Liver (tissue), 8 donors: ENCODE measurements at regions not wholly inside any gene's neighbourhood (a gene's known extent, or its start where the extent isn't known, plus 50 kb on each side); places are given as distances from the start of the nearest gene placed in this dataset.

Source experiments
- DNase-seq: peaks from one replicate; pipeline ENCODE4 v3.0.0-alpha.2; 2017; ENCODE audit warnings: low spot score
- H3K27ac ChIP-seq, 2 donors: one replicate each; pipeline ENCODE4 v1.7.0; 2013; ENCODE audit warnings: inconsistent platforms in 2 of 2, low read length in 2 of 2, control low read depth in 1 of 2, low read depth in 1 of 2, mild to moderate bottlenecking in 1 of 2
- H3K27me3 ChIP-seq, 4 donors: one replicate each; pipeline versions ENCODE4 v1.6.1 to v1.7.0; 2013; ENCODE audit warnings: low read length in 3 of 4, inconsistent platforms in 1 of 4, mild to moderate bottlenecking in 1 of 4, moderate library complexity in 1 of 4; ENCODE audit not compliant: control insufficient read depth in 4 of 4, insufficient read depth in 4 of 4
- H3K36me3 ChIP-seq, 4 donors: one replicate each; pipeline versions ENCODE4 v1.6.1 to v1.7.0; 2013; ENCODE audit warnings: low read length in 3 of 4, mild to moderate bottlenecking in 3 of 4, low read depth in 1 of 4, moderate library complexity in 1 of 4; ENCODE audit not compliant: control insufficient read depth in 4 of 4, insufficient read depth in 3 of 4
- H3K4me1 ChIP-seq, 4 donors: one replicate each; pipeline versions ENCODE4 v1.6.1 to v1.7.0; 2013; ENCODE audit warnings: low read length in 3 of 4, mild to moderate bottlenecking in 3 of 4, moderate library complexity in 1 of 4; ENCODE audit not compliant: control insufficient read depth in 4 of 4, insufficient read depth in 4 of 4
- H3K4me3 ChIP-seq, 3 donors: one replicate each; pipeline versions ENCODE4 v1.6.1 to v1.7.0; 2013; ENCODE audit warnings: low read length in 3 of 3, control low read depth in 1 of 3, low read depth in 1 of 3, mild to moderate bottlenecking in 1 of 3
- H3K9ac ChIP-seq, 2 donors: one replicate each; pipeline ENCODE4 v1.7.0; 2013; ENCODE audit warnings: low read length in 2 of 2, mild to moderate bottlenecking in 2 of 2, moderate library complexity in 2 of 2, control low read depth in 1 of 2, low read depth in 1 of 2
- H3K9me3 ChIP-seq, 4 donors: one replicate each; pipeline versions ENCODE4 v1.6.1 to v1.7.0; 2013; ENCODE audit warnings: low read length in 3 of 4; ENCODE audit not compliant: control insufficient read depth in 4 of 4
- CTCF ChIP-seq: fragments of 150-350 bp; IDR thresholded peaks from 2 replicates; pipeline ENCODE4 v1.5.1; 2017; ENCODE audit warnings: improper control_type of control experiment, low read depth, low read length; ENCODE audit not compliant: missing input control
- EGR1 ChIP-seq, 2 donors: IDR thresholded peaks; 2 replicates each; pipeline ENCODE4 v1.6.1; 2016 to 2018; ENCODE audit warnings: antibody characterized with exemption in 2 of 2, low read depth in 2 of 2
- FOXA1 ChIP-seq: IDR thresholded peaks from 2 replicates; pipeline ENCODE4 v1.6.1; 2016; ENCODE audit warnings: antibody characterized with exemption
- FOXA2 ChIP-seq: IDR thresholded peaks from 2 replicates; pipeline ENCODE4 v1.6.1; 2016; ENCODE audit warnings: antibody characterized with exemption
- GABPA ChIP-seq, 2 donors: IDR thresholded peaks in 1 of 2; conservative IDR thresholded peaks in 1 of 2; 2 replicates each; pipeline ENCODE4 v1.6.1; 2016; ENCODE audit warnings: antibody characterized with exemption in 2 of 2, mild to moderate bottlenecking in 1 of 2, moderate library complexity in 1 of 2
- HNF4A ChIP-seq, 2 donors: conservative IDR thresholded peaks; 2 replicates each; pipeline ENCODE4 v1.6.1; 2016; ENCODE audit warnings: antibody characterized with exemption in 2 of 2, mild to moderate bottlenecking in 2 of 2
- HNF4G ChIP-seq: IDR thresholded peaks from 2 replicates; pipeline ENCODE4 v1.6.1; 2016; ENCODE audit warnings: antibody characterized with exemption
- JUND ChIP-seq, 2 donors: IDR thresholded peaks; 2 replicates each; pipeline ENCODE4 v1.6.1; 2016; ENCODE audit warnings: antibody characterized with exemption in 2 of 2
- MAX ChIP-seq: IDR thresholded peaks from 2 replicates; pipeline ENCODE4 v1.6.1; 2016; ENCODE audit warnings: antibody characterized with exemption
- NR2F2 ChIP-seq: IDR thresholded peaks from 2 replicates; pipeline ENCODE4 v1.6.1; 2016; ENCODE audit warnings: antibody characterized with exemption
- RAD21 ChIP-seq, 2 donors: IDR thresholded peaks; 2 replicates each; pipeline ENCODE4 v1.6.1; 2016; ENCODE audit warnings: antibody characterized with exemption in 2 of 2, mild to moderate bottlenecking in 2 of 2
- RXRA ChIP-seq, 2 donors: IDR thresholded peaks; 2 replicates each; pipeline ENCODE4 v1.6.1; 2017 to 2018; ENCODE audit warnings: antibody characterized with exemption in 2 of 2, mild to moderate bottlenecking in 1 of 2
- TAF1 ChIP-seq: conservative IDR thresholded peaks from 2 replicates; pipeline ENCODE4 v1.6.1; 2016; ENCODE audit warnings: antibody characterized with exemption, mild to moderate bottlenecking
- YY1 ChIP-seq: IDR thresholded peaks from 2 replicates; pipeline ENCODE4 v1.6.1; 2016; ENCODE audit warnings: antibody characterized with exemption, mild to moderate bottlenecking
- ZBTB33 ChIP-seq: IDR thresholded peaks from 2 replicates; pipeline ENCODE4 v1.6.1; 2016; ENCODE audit warnings: antibody characterized with exemption
- WGBS: extraction: QIAGEN DNeasy Blood & Tissue Kit; methylation state at CpG from one replicate; pipeline ENCODE4 v1.1.7; 2013; 5-methylcytosine and 5-hydroxymethylcytosine counted together
- TF ChIP-seq, protein P1 (sequence below): IDR thresholded peaks from 2 replicates; pipeline ENCODE4 v1.6.1; 2016; ENCODE audit warnings: antibody characterized with exemption, mild to moderate bottlenecking
- TF ChIP-seq, protein P2 (sequence below): IDR thresholded peaks from 2 replicates; pipeline ENCODE4 v1.6.1; 2016; ENCODE audit warnings: antibody characterized with exemption
- donor health status: healthy.
- donor health status: healthy.
- donor health status: healthy.
- donor health status: healthy.
- donor health status: healthy.

DNA sequence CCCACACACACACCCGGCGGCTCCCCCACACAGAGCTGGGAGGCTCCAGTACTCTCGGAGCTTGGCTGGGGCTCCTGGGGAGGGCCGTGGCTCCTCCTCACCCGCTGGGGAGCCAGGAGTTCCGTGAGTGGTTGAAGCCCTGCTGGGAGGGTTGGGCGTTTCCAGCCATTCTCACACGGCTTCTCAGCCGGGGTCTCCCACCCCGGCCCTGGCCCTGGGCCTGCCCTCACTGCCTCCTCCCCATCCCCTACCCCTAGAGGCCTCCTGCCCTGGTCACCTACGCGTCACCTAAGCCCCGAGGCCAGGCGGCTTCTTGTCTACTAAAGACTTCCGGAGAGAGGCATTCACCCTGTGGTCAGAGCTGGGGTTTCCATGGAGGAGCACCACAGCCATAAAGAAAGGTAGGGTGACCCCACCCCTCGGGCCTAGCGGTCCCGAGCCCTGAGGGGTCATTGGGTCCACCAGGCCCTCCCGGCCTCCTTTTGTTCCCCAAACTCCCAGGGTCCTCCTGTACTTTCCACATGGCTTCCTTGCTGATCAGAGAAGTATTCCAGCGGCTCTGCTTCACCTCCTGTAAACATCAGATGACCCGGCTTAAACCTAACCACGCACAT is 99.3 kb downstream of the TTLL2 start:
- WGBS: 92% methylated on average over 22 of the region's 22 CpGs
- DNase-seq: no peak
- H3K4me1 ChIP-seq: no peaks in the 10 kb centered on the region
- H3K9ac ChIP-seq: no peak overlapping the region
- H3K27ac ChIP-seq: no peak overlapping the region
- TF ChIP-seq, protein P1, sequence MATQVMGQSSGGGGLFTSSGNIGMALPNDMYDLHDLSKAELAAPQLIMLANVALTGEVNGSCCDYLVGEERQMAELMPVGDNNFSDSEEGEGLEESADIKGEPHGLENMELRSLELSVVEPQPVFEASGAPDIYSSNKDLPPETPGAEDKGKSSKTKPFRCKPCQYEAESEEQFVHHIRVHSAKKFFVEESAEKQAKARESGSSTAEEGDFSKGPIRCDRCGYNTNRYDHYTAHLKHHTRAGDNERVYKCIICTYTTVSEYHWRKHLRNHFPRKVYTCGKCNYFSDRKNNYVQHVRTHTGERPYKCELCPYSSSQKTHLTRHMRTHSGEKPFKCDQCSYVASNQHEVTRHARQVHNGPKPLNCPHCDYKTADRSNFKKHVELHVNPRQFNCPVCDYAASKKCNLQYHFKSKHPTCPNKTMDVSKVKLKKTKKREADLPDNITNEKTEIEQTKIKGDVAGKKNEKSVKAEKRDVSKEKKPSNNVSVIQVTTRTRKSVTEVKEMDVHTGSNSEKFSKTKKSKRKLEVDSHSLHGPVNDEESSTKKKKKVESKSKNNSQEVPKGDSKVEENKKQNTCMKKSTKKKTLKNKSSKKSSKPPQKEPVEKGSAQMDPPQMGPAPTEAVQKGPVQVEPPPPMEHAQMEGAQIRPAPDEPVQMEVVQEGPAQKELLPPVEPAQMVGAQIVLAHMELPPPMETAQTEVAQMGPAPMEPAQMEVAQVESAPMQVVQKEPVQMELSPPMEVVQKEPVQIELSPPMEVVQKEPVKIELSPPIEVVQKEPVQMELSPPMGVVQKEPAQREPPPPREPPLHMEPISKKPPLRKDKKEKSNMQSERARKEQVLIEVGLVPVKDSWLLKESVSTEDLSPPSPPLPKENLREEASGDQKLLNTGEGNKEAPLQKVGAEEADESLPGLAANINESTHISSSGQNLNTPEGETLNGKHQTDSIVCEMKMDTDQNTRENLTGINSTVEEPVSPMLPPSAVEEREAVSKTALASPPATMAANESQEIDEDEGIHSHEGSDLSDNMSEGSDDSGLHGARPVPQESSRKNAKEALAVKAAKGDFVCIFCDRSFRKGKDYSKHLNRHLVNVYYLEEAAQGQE: no peak
- TF ChIP-seq FOXA2 (no peak), RAD21 (IDR thresholded peaks at IDR 0.05) (no peak), YY1 (no peak), RXRA (IDR thresholded peaks at IDR 0.05) (no peak), MAX (no peak), NR2F2 (no peak), EGR1 (IDR thresholded peaks at IDR 0.05; ENCODE audit: low read depth in 2 of 2) (no peak), HNF4A (conservative IDR thresholded peaks at IDR 0.05) (no peak), JUND (IDR thresholded peaks at IDR 0.05) (no peak), TAF1 (no peak), ZBTB33 (no peak), GABPA (IDR thresholded peaks at IDR 0.05 in 1 of 2, conservative IDR thresholded peaks at IDR 0.05 in 1 of 2) (no peak), FOXA1 (no peak), CTCF (no peak), HNF4G (no peak)
- TF ChIP-seq, protein P2, sequence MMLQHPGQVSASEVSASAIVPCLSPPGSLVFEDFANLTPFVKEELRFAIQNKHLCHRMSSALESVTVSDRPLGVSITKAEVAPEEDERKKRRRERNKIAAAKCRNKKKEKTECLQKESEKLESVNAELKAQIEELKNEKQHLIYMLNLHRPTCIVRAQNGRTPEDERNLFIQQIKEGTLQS: no peak
- no peak overlapping the region for H3K4me3 ChIP-seq
- no peaks in the 10 kb centered on the region for H3K27me3 ChIP-seq
- H3K36me3 ChIP-seq: no peaks in the 10 kb centered on the region
- H3K9me3 ChIP-seq: no peaks in the 10 kb centered on the region
